ENCODE measurements at regions not wholly inside any gene's neighbourhood (a gene's known extent, or its start where the extent isn't known, plus 50 kb on each side); places are given as distances from the start of the nearest gene placed in this dataset.
"Not testable (repeated sequence)": the region's sequence is repeated elsewhere in the genome, so short reads cannot be mapped to it uniquely, and the experiment has no call there.

- DNase-seq, result no peak
- no peak for ATAC-seq (ENCODE audit: low read depth)
- Mint-ChIP-seq H3K9me3 (peaks cover 1% of the 10 kb centered on the region), H3K27me3 (peaks cover 10% of the 10 kb centered on the region), H3K36me3 (no peaks in the 10 kb centered on the region), H3K4me1 (no peaks in the 10 kb centered on the region), H3K4me3 (no peak overlapping the region), H3K27ac (no peak overlapping the region)
- POLR2A ChIA-PET, result no interaction called here
These were observed 241.6 kb upstream of the DUSP10 start for GRCh38 chr1:221983444-221983843.

DNA sequence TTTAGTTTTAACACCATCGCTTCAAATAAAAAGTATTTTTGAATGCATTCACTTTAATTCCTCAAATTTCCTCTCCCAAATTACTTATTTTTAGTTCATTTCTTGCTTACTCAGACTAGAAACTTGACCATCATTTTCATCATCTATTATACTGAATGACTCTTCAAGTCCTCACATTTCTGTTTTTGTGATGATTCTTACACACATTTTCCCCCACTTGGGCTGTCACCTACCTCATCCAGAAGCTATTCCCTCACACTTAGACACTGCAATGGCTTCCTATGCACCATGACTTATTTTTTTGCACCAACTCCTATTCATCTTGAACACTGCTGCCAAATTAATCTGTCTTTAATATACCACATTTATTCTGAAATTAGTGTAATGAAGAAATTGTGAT is 239.6 kb upstream of the DUSP10 start:
- no peak for ATAC-seq (ENCODE audit: low read depth)
- H3K4me3 Mint-ChIP-seq, result no peak overlapping the region
- no peaks in the 10 kb centered on the region for H3K36me3 Mint-ChIP-seq
- POLR2A ChIA-PET, result no interaction called here
- no peaks in the 10 kb centered on the region for H3K9me3 Mint-ChIP-seq
- H3K27me3 Mint-ChIP-seq, result peaks cover 10% of the 10 kb centered on the region
- no peak for DNase-seq
- H3K27ac Mint-ChIP-seq, result no peak overlapping the region
- H3K4me1 Mint-ChIP-seq, result no peaks in the 10 kb centered on the region

DNA sequence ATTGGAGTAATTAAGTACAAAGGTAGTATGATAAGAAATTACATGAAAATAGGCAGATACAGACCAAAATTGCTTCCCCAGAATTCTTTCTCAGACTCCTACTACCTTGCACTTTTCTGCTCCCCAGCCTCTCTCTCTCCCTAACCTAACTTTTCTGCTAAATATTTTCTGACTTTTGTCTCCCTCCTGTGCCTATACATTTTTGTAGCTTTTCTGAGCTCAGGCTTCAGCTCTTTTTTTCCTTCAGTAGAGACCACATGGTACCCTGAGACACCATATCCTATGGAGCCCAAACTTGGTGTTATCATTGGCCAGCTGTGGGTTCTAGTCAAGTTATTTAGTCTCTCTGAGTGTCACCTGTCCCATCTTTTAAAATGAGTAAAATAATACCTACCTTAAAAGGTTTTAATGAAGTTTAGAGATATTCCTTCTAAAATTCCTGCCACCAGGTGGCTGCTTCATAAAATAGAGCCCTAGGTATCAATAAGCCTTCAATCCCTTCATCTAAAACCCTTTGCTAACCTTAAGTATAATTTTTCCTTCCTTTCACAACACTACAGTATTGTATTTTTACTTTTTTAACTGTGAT is 237.6 kb upstream of the DUSP10 start:
- H3K27me3 Mint-ChIP-seq, result peaks cover 10% of the 10 kb centered on the region
- ATAC-seq (ENCODE audit: low read depth), result no peak
- H3K27ac Mint-ChIP-seq, result no peak overlapping the region

DNA sequence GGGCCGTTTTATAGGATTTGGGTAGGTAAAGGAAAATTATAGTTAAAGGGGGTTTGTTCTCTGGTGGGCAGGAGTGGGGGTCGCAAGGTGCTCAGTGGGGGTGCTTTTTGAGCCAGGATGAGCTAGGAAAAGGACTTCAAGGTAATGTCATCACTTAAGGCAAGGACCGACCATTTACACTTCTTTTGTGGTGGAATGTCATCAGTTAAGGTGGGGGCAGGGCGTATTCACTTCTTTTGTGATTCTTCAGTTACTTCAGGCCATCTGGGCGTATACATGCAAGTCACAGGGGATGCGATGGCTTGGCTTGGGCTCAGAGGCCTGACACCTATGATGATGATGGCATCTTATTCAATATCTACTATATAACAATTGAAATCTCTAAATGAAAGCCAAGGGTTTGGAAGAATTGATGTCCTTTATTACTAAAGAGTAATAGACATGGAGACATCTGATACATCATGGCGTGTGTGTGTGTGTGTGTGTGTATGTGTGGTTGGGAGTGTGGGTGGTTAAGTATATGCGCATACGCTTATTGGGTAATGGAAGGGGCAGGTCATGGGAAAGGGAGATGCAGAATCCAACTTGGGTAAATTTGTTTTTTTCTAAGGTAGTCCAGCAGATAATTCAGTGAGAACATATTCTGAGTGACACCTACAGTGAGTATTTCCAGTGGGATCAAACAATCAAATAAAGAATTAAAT is 236.9 kb upstream of the DUSP10 start:
- H3K4me3 Mint-ChIP-seq; H3K27ac Mint-ChIP-seq; H3K4me1 Mint-ChIP-seq; ATAC-seq (ENCODE audit: low read depth); H3K9me3 Mint-ChIP-seq; DNase-seq; POLR2A ChIA-PET; H3K36me3 Mint-ChIP-seq: not testable (repeated sequence)
- H3K27me3 Mint-ChIP-seq, result peaks cover 10% of the 10 kb centered on the region

More for the DNA sequence above, 237.6 kb upstream of the DUSP10 start:
- Mint-ChIP-seq H3K4me1 (no peaks in the 10 kb centered on the region), H3K9me3 (no peaks in the 10 kb centered on the region), H3K36me3 (no peaks in the 10 kb centered on the region), H3K4me3 (no peak overlapping the region)
- POLR2A ChIA-PET, result no interaction called here
- DNase-seq, result no peak

DNA sequence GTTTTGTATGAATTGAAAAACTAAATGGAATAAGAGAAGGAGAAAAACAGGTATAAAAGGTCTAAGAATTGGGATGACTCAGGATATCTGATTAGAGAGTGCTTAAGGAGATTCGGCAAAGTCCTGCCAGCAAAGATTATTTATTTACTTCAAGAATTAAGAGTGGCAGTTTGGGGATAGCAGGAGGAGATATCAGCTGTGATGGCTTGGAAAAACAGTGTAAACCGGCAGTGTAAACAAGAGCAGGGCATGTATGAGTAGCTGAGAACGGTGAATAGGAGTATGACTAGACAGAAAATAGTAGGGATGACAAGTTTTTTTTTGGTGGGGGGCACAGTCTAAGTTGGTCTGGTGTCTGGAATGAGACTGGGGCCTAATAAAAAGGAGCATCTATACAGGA is 231.9 kb upstream of the DUSP10 start:
- H3K27me3 Mint-ChIP-seq; POLR2A ChIA-PET; DNase-seq; H3K9me3 Mint-ChIP-seq; H3K4me1 Mint-ChIP-seq; H3K36me3 Mint-ChIP-seq; ATAC-seq (ENCODE audit: low read depth); H3K27ac Mint-ChIP-seq; H3K4me3 Mint-ChIP-seq: not testable (repeated sequence)

DNA sequence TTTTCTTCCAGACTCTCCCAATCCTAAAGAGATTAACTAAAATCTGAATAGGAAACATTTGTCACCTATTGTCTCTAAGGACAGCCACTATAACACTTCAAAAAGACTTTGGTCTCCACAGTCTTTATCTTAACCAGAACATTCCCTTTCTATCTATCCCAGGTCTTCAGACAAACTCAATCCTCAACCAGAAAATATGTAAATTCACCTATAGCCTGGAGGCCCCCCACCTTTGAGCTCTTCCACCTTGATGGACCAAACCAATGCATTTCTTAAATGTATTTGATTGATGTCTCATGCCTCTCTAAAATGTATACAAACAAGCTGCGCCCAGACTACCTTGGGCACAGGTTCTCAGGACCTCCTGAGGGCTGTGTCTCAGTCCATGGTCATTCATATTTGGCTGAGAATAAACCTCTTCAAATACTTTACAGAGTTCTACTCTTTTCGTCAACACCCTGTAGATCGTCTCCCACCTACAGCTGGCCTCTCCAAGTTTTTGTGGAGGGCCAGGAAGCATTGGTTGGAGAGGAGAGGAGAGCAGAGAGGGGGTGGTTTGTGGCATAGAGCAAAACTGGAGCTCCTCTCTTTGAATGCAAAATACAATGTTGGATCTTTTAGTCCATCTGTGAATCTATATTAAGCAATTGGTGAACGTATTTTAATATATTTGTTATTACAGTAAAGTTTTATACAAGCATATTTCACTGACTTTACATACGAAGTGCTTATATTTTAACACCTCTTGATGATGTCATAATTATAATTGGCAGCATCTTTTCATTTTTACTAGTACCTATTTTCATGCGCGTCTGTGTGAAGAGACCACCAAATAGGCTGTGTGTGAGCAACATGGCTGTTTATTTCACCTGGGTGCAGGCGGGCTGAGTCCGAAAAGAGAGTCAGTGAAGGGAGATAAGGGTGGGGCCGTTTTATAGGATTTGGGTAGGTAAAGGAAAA is 230.7 kb upstream of the DUSP10 start:
- ATAC-seq (ENCODE audit: low read depth) (no peak), DNase-seq (no peak)
- no peaks in the 10 kb centered on the region for H3K4me1 Mint-ChIP-seq
- POLR2A ChIA-PET, result no interaction called here
- no peaks in the 10 kb centered on the region for H3K36me3 Mint-ChIP-seq
- H3K27ac Mint-ChIP-seq, result no peak overlapping the region
- H3K9me3 Mint-ChIP-seq, result no peaks in the 10 kb centered on the region
- H3K27me3 Mint-ChIP-seq, result no peaks in the 10 kb centered on the region
- H3K4me3 Mint-ChIP-seq, result no peak overlapping the region

DNA sequence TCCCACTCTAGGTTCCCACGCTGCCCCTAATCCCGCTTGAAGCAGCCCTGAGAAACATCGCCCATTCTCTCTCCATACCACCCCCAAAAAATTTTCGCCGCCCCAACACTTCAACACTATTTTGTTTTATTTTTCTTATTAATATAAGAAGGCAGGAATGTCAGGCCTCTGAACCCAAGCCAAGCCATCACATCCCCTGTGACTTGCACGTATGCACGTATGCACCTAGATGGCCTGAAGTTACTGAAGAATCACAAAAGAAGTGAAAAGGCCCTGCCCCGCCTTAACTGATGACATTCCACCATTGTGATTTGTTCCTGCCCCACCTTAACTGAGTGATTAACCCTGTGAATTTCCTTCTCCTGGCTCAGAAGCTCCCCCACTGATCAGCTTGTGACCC is 229.1 kb upstream of the DUSP10 start:
- ATAC-seq (ENCODE audit: low read depth); H3K4me1 Mint-ChIP-seq; DNase-seq; H3K27me3 Mint-ChIP-seq; H3K9me3 Mint-ChIP-seq; POLR2A ChIA-PET; H3K36me3 Mint-ChIP-seq; H3K27ac Mint-ChIP-seq; H3K4me3 Mint-ChIP-seq: not testable (repeated sequence)

- H3K9me3 Mint-ChIP-seq; H3K4me1 Mint-ChIP-seq; H3K27ac Mint-ChIP-seq; POLR2A ChIA-PET; H3K36me3 Mint-ChIP-seq; H3K4me3 Mint-ChIP-seq; ATAC-seq (ENCODE audit: low read depth); DNase-seq; H3K27me3 Mint-ChIP-seq: not testable (repeated sequence)
These were observed 227.5 kb upstream of the DUSP10 start for GRCh38 chr1:221969298-221969858.

DNA sequence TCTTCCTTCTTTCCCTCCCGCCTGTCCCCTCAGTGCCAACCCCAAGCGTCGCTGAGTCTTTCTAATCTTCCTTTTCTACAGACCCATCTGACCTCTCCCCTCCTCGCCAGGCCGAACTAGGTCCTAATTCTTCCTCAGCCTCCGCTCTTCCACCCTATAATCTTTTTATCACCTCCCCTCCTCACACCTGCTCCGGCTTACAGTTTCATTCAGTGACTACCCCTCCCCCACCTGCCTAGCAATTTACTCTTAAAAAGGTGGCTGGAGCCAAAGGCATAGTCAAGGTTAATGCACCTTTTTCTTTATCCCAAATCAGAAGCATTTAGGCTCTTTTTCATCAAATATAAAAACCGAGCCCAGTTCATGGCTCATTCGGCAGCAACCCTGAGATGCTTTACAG is 225.6 kb upstream of the DUSP10 start:
- POLR2A ChIA-PET; H3K4me3 Mint-ChIP-seq; H3K27me3 Mint-ChIP-seq; H3K9me3 Mint-ChIP-seq; H3K4me1 Mint-ChIP-seq; H3K27ac Mint-ChIP-seq; DNase-seq; H3K36me3 Mint-ChIP-seq; ATAC-seq (ENCODE audit: low read depth): not testable (repeated sequence)

- ATAC-seq (ENCODE audit: low read depth); H3K9me3 Mint-ChIP-seq; H3K4me3 Mint-ChIP-seq; H3K36me3 Mint-ChIP-seq; H3K27ac Mint-ChIP-seq; H3K27me3 Mint-ChIP-seq; POLR2A ChIA-PET; DNase-seq; H3K4me1 Mint-ChIP-seq: not testable (repeated sequence)
These were observed 225.0 kb upstream of the DUSP10 start for GRCh38 chr1:221966888-221967287.

DNA sequence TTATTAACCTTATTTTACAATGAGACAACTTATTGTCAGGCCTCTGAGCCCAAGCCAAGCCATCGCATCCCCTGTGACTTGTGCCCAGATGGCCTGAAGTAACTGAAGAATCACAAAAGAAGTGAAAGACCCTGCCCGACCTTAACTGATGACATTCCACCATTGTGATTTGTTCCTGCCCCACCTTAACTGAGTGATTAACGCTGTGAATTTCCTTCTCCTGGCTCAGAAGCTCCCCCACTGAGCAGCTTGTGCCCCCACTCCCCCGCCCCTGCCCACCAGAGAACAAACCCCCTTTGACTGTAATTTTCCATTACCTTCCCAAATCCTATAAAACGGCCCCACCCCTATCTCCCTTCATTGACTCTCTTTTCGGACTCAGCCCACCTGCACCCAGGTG is 224.0 kb upstream of the DUSP10 start:
- H3K9me3 Mint-ChIP-seq, DNase-seq: not testable (repeated sequence)

GRCh38 chr1:221965252-221965651 is 223.4 kb upstream of the DUSP10 start:
- Mint-ChIP-seq H3K9me3 (no peaks in the 10 kb centered on the region), H3K4me1 (peaks cover 22% of the 10 kb centered on the region), H3K27ac (no peak overlapping the region), H3K27me3 (no peaks in the 10 kb centered on the region), H3K36me3 (no peaks in the 10 kb centered on the region), H3K4me3 (no peak overlapping the region)
- DNase-seq, result no peak
- ATAC-seq (ENCODE audit: low read depth), result no peak
- POLR2A ChIA-PET, result no interaction called here

More for the DNA sequence above, 224.0 kb upstream of the DUSP10 start:
- H3K27me3 Mint-ChIP-seq; H3K36me3 Mint-ChIP-seq; H3K4me3 Mint-ChIP-seq; POLR2A ChIA-PET; H3K27ac Mint-ChIP-seq; ATAC-seq (ENCODE audit: low read depth): not testable (repeated sequence)
- H3K4me1 Mint-ChIP-seq, result peaks cover 17% of the 10 kb centered on the region

DNA sequence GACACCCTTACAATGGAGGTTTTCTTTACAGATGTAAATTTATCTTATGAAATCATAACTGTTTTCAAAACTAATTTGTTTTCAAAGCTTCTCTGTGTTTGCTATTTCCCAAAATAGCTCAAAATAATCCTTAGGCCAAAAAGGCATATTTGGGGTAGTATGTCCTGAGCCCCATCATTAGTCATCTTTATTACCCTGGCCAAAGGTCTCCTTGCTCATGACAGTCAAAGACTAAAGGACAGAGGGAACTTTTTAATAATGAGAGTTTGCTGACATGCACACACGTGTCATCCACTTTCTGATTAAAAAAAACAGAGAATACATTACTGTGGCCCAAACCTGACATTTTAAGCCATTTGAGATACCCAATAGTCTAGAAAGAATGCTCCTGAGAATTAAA is 221.9 kb upstream of the DUSP10 start:
- H3K27me3 Mint-ChIP-seq, result no peaks in the 10 kb centered on the region
- H3K27ac Mint-ChIP-seq, result no peak overlapping the region
- H3K36me3 Mint-ChIP-seq, result no peaks in the 10 kb centered on the region
- H3K4me3 Mint-ChIP-seq, result no peak overlapping the region
- POLR2A ChIA-PET, result interaction anchor here (0.7 kb wide), 2 partner anchors 44 to 85 kb away, joined by 3 to 7 read pairs; no protein-coding TSS in a partner anchor
- H3K4me1 Mint-ChIP-seq, result peaks cover 22% of the 10 kb centered on the region
- DNase-seq (no peak), ATAC-seq (ENCODE audit: low read depth) (no peak)
- no peaks in the 10 kb centered on the region for H3K9me3 Mint-ChIP-seq

Measured in activated naive CD8-positive, alpha-beta T cell treated with anti-CD3 and anti-CD28 coated beads, Interleukin-2, amount 10 ng/mL, durations not matched to agents 7 days and 5 days (primary cell).